Ascending aorta (tissue), 2 donors: ENCODE measurements at regions not wholly inside any gene's neighbourhood (a gene's known extent, or its start where the extent isn't known, plus 50 kb on each side); places are given as distances from the start of the nearest gene placed in this dataset.

Experiments
- DNase-seq, 2 donors: peaks; one replicate each; pipeline ENCODE4 v3.0.0-alpha.2; 2019; ENCODE audit warnings: low spot score in 2 of 2
- H3K27ac ChIP-seq, 2 donors: fragments of 200-600 bp; sonication (generic); one replicate each; pipeline ENCODE4 v1.5.1; 2016 to 2017; ENCODE audit warnings: mild to moderate bottlenecking in 1 of 2
- H3K27me3 ChIP-seq: fragments of 200-600 bp; sonication (generic); one replicate; pipeline ENCODE4 v1.5.1; 2017
- H3K36me3 ChIP-seq, 2 donors: fragments of 200-600 bp; sonication (generic); one replicate each; pipeline ENCODE4 v1.5.1; 2016
- H3K4me1 ChIP-seq, 2 donors: fragments of 200-600 bp; sonication (generic); one replicate each; pipeline ENCODE4 v1.5.1; 2016 to 2017; ENCODE audit warnings: mild to moderate bottlenecking in 1 of 2
- H3K4me3 ChIP-seq, 2 donors: fragments of 200-600 bp; sonication (generic); one replicate each; pipeline ENCODE4 v1.5.1; 2016 to 2017; ENCODE audit warnings: mild to moderate bottlenecking in 1 of 2
- H3K9me3 ChIP-seq, 2 donors: fragments of 200-600 bp; sonication (generic); one replicate each; pipeline ENCODE4 v1.5.1; 2016
- CTCF ChIP-seq, 3 experiments: fragments of 200-600 bp in 2 of 3; fragments of 450-650 bp in 1 of 3; sonication (generic) in 2 of 3; IDR thresholded peaks; one replicate each; pipeline ENCODE4 v1.5.1; 2016 to 2019; ENCODE audit warnings: antibody characterized with exemption in 3 of 3, mild to moderate bottlenecking in 1 of 3, moderate library complexity in 1 of 3
- intact Hi-C: fragments of 100-400 bp; cut with DNase I; formaldehyde crosslinking; loops from one replicate; pipeline ENCODE4 v1.15.1; 2023

GRCh38 chr9:108612513-108612912 lies 243.3 kb downstream of the ACTL7B start:
- Histone ChIP-seq H3K9me3 (no peaks in the 10 kb centered on the region), H3K27me3 (no peaks in the 10 kb centered on the region), H3K36me3 (no peaks in the 10 kb centered on the region), H3K27ac (no peak overlapping the region), H3K4me1 (no peaks in the 10 kb centered on the region), H3K4me3 (no peak overlapping the region)
- DNase-seq: no peak
- TF ChIP-seq CTCF (IDR thresholded peaks at IDR 0.05): no peak
- intact Hi-C loops: no loop called here

- Histone ChIP-seq H3K4me1 (no peaks in the 10 kb centered on the region), H3K27me3 (no peaks in the 10 kb centered on the region), H3K9me3 (no peaks in the 10 kb centered on the region), H3K36me3 (no peaks in the 10 kb centered on the region), H3K4me3 (no peak overlapping the region), H3K27ac (no peak overlapping the region)
- no peak for TF ChIP-seq CTCF (IDR thresholded peaks at IDR 0.05)
- intact Hi-C loops: no loop called here
- no peak for DNase-seq
Observed at GRCh38 chr9:108609897-108610253, 245.9 kb downstream of the ACTL7B start.

GRCh38 chr9:108609227-108609896 lies 246.4 kb downstream of the ACTL7B start:
- no peaks in the 10 kb centered on the region for H3K27me3 ChIP-seq
- H3K4me3 ChIP-seq: no peak overlapping the region
- intact Hi-C loops: no loop called here
- no peak overlapping the region for H3K27ac ChIP-seq
- H3K9me3 ChIP-seq: no peaks in the 10 kb centered on the region
- no peaks in the 10 kb centered on the region for H3K4me1 ChIP-seq
- H3K36me3 ChIP-seq: no peaks in the 10 kb centered on the region
- no peak for DNase-seq
- TF ChIP-seq CTCF (IDR thresholded peaks at IDR 0.05): no peak

- H3K27me3 ChIP-seq: no peaks in the 10 kb centered on the region
- intact Hi-C loops: no loop called here
- TF ChIP-seq CTCF (IDR thresholded peaks at IDR 0.05): no peak
Observed at GRCh38 chr9:108607607-108608006, 248.2 kb downstream of the ACTL7B start.

GRCh38 chr9:108606401-108606800 lies 249.4 kb downstream of the ACTL7B start:
- H3K9me3 ChIP-seq: no peaks in the 10 kb centered on the region
- DNase-seq: no peak
- no peaks in the 10 kb centered on the region for H3K36me3 ChIP-seq
- intact Hi-C loops: no loop called here
- H3K27me3 ChIP-seq: no peaks in the 10 kb centered on the region
- H3K27ac ChIP-seq: no peak overlapping the region
- TF ChIP-seq CTCF (IDR thresholded peaks at IDR 0.05): no peak
- H3K4me1 ChIP-seq: no peaks in the 10 kb centered on the region
- H3K4me3 ChIP-seq: no peak overlapping the region

More at GRCh38 chr9:108607607-108608006, 248.2 kb downstream of the ACTL7B start:
- H3K4me1 ChIP-seq: no peaks in the 10 kb centered on the region
- DNase-seq: no peak
- H3K9me3 ChIP-seq: no peaks in the 10 kb centered on the region
- H3K4me3 ChIP-seq: no peak overlapping the region
- no peak overlapping the region for H3K27ac ChIP-seq
- H3K36me3 ChIP-seq: no peaks in the 10 kb centered on the region

- intact Hi-C loops: no loop called here
- TF ChIP-seq CTCF (IDR thresholded peaks at IDR 0.05): no peak
- no peaks in the 10 kb centered on the region for H3K4me1 ChIP-seq
Observed at GRCh38 chr9:108603141-108603540, 252.6 kb downstream of the ACTL7B start.

More at GRCh38 chr9:108603141-108603540, 252.6 kb downstream of the ACTL7B start:
- no peak overlapping the region for H3K4me3 ChIP-seq
- no peak for DNase-seq
- no peak overlapping the region for H3K27ac ChIP-seq
- H3K9me3 ChIP-seq: no peaks in the 10 kb centered on the region
- no peaks in the 10 kb centered on the region for H3K27me3 ChIP-seq
- H3K36me3 ChIP-seq: no peaks in the 10 kb centered on the region
